OCI-LY3 (cell line): ENCODE measurements at regions not wholly inside any gene's neighbourhood (a gene's known extent, or its start where the extent isn't known, plus 50 kb on each side); places are given as distances from the start of the nearest gene placed in this dataset.

Source experiments
- H2AFZ ChIP-seq: fragments of 200-600, 300-600 bp; shearing (Covaris generic); 2 replicates; pipeline ENCODE4 v1.6.0; 2014; ENCODE audit warnings: antibody characterized with exemption, low read depth, low read length
- H3K27ac ChIP-seq: fragments of 200-600, 300-600 bp; sonication (generic); 2 replicates; pipeline ENCODE4 v1.5.1; 2014; ENCODE audit warnings: mild to moderate bottlenecking, low read length, moderate library complexity, mixed read lengths
- H3K27me3 ChIP-seq: fragments of 200-600, 300-600 bp; sonication (generic); 2 replicates; pipeline ENCODE4 v1.6.1; 2014; ENCODE audit warnings: low read depth, low read length, mixed read lengths
- H3K36me3 ChIP-seq: fragments of 200-600, 300-600 bp; sonication (generic); replicated peaks from 2 replicates; pipeline ENCODE3; 2014; ENCODE audit warnings: low read depth, low read length, mixed read lengths
- H3K4me1 ChIP-seq: fragments of 300-600, 200-600 bp; sonication (generic); 2 replicates; pipeline ENCODE4 v1.6.1; 2014; ENCODE audit warnings: low read length, mixed read lengths
- H3K4me2 ChIP-seq: fragments of 200-600, 300-600 bp; sonication (generic); 2 replicates; pipeline ENCODE4 v1.6.1; 2014; ENCODE audit warnings: low read length, mixed read lengths
- H3K4me3 ChIP-seq: fragments of 300-600, 200-600 bp; sonication (generic); 2 replicates; pipeline ENCODE4 v1.5.1; 2014; ENCODE audit warnings: antibody characterized with exemption, mild to moderate bottlenecking, low read length, moderate library complexity
- H3K79me2 ChIP-seq: fragments of 300-600, 200-600 bp; shearing (Covaris generic); 2 replicates; pipeline ENCODE4 v1.6.1; 2014; ENCODE audit warnings: mild to moderate bottlenecking, low read length, mixed read lengths
- H3K9ac ChIP-seq: fragments of 300-600, 200-600 bp; shearing (Covaris generic); 2 replicates; pipeline ENCODE4 v1.6.0; 2014; ENCODE audit warnings: mild to moderate bottlenecking, low read length, moderate library complexity
- H3K9me3 ChIP-seq: fragments of 200-600, 300-600 bp; shearing (Covaris generic); 2 replicates; pipeline ENCODE4 v1.6.1; 2014; ENCODE audit warnings: low read length, mixed read lengths; ENCODE audit not compliant: insufficient read depth
- H4K20me1 ChIP-seq: fragments of 200-600, 300-600 bp; sonication (generic); 2 replicates; pipeline ENCODE4 v1.6.1; 2016; ENCODE audit warnings: low read length, mixed read lengths; ENCODE audit not compliant: insufficient read depth
- EZH2phosphoT487 ChIP-seq: fragments of 200-600 bp; shearing (Covaris generic); IDR thresholded peaks from 2 replicates; pipeline ENCODE4 v1.6.1; 2018; ENCODE audit warnings: antibody characterized with exemption, mixed run types, low read depth
- TF ChIP-seq, protein P1 (sequence below): fragments of 200-600, 300-600 bp; sonication (generic); IDR thresholded peaks from 2 replicates; pipeline ENCODE4 v1.5.1; 2014; ENCODE audit warnings: antibody characterized with exemption, low read length, low read depth

GRCh38 chr9:95669253-95669652 is 152.5 kb upstream of the PTCH1 start:
- no peaks in the 10 kb centered on the region for H3K36me3 ChIP-seq
- no peaks in the 10 kb centered on the region for H3K9me3 ChIP-seq
- no peak overlapping the region for H3K9ac ChIP-seq
- H4K20me1 ChIP-seq = no peaks in the 10 kb centered on the region
- peaks cover 7% of the 10 kb centered on the region; the same call in 1 of the 2 replicates for H3K4me1 ChIP-seq
- no peak overlapping the region for H3K4me2 ChIP-seq
- TF ChIP-seq, protein P1, sequence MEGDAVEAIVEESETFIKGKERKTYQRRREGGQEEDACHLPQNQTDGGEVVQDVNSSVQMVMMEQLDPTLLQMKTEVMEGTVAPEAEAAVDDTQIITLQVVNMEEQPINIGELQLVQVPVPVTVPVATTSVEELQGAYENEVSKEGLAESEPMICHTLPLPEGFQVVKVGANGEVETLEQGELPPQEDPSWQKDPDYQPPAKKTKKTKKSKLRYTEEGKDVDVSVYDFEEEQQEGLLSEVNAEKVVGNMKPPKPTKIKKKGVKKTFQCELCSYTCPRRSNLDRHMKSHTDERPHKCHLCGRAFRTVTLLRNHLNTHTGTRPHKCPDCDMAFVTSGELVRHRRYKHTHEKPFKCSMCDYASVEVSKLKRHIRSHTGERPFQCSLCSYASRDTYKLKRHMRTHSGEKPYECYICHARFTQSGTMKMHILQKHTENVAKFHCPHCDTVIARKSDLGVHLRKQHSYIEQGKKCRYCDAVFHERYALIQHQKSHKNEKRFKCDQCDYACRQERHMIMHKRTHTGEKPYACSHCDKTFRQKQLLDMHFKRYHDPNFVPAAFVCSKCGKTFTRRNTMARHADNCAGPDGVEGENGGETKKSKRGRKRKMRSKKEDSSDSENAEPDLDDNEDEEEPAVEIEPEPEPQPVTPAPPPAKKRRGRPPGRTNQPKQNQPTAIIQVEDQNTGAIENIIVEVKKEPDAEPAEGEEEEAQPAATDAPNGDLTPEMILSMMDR = no peak
- TF ChIP-seq EZH2phosphoT487 = no peak
- no peak overlapping the region for H3K27ac ChIP-seq
- H3K79me2 ChIP-seq = no peaks in the 10 kb centered on the region
- no peak overlapping the region for H3K4me3 ChIP-seq
- peaks cover 6% of the 10 kb centered on the region; the same call in 1 of the 2 replicates for H3K27me3 ChIP-seq
- no peak overlapping the region for H2AFZ ChIP-seq

DNA sequence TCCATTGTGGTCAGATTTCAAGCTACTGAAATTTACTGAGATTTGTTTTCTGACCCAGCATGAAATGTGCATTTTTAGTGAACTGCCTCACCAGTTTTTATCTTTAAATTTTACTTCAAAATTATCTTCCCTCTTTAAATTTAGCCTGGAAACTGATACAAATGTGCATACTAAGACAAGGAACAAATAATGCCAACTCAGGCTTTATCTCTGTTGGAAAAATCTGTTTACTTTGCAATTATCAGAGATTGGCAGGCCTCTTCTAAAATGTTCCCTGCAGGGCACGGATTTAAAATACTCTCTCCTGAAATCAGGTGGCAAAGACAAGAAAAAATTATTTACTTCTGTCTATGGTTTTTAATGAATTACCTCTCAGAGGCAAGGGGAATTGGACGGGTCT is 151.0 kb upstream of the PTCH1 start:
- peaks cover 6% of the 10 kb centered on the region; the same call in 1 of the 2 replicates for H3K27me3 ChIP-seq
- H3K79me2 ChIP-seq = no peaks in the 10 kb centered on the region
- no peak overlapping the region for H3K9ac ChIP-seq
- no peak overlapping the region for H2AFZ ChIP-seq
- no peaks in the 10 kb centered on the region for H3K9me3 ChIP-seq
- H3K4me3 ChIP-seq = no peak overlapping the region
- H3K4me1 ChIP-seq = peaks cover 7% of the 10 kb centered on the region; the same call in 1 of the 2 replicates
- no peak overlapping the region for H3K27ac ChIP-seq
- H3K4me2 ChIP-seq = no peak overlapping the region
- H4K20me1 ChIP-seq = no peaks in the 10 kb centered on the region
- H3K36me3 ChIP-seq = no peaks in the 10 kb centered on the region
- no peak for TF ChIP-seq EZH2phosphoT487
- TF ChIP-seq, protein P1 = no peak

DNA sequence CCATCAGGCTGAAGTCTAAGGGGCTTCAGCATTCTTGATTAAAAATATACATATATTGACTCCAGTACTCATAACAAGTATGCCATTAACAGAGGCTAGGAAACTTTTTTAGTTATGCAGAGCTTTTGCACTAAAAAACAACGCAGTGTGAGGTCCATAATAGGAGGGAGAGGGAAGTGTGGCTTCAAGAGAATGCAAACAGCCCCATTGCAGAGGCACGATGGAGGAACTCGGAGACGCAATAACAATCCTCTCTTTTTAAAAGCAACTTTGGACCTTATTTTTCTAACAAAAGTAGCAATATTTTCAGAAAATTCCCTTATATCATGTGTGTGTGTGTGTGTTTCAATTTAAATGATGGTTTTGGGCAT is 150.0 kb upstream of the PTCH1 start:
- H3K4me2 ChIP-seq = no peak overlapping the region
- H2AFZ ChIP-seq = no peak overlapping the region
- TF ChIP-seq, protein P1 = no peak
- TF ChIP-seq EZH2phosphoT487 = no peak
- H3K27ac ChIP-seq = no peak overlapping the region
- H3K9ac ChIP-seq = no peak overlapping the region
- no peaks in the 10 kb centered on the region for H3K79me2 ChIP-seq
- no peaks in the 10 kb centered on the region for H3K9me3 ChIP-seq
- H3K36me3 ChIP-seq = no peaks in the 10 kb centered on the region
- H4K20me1 ChIP-seq = no peaks in the 10 kb centered on the region
- H3K4me1 ChIP-seq = peaks cover 7% of the 10 kb centered on the region; the same call in 1 of the 2 replicates
- no peak overlapping the region for H3K4me3 ChIP-seq
- H3K27me3 ChIP-seq = peaks cover 6% of the 10 kb centered on the region; the same call in 1 of the 2 replicates

- Histone ChIP-seq H3K27me3 (peaks cover 6% of the 10 kb centered on the region; the same call in 1 of the 2 replicates), H3K4me2 (no peak overlapping the region), H3K4me3 (no peak overlapping the region), H3K79me2 (no peaks in the 10 kb centered on the region), H3K27ac (no peak overlapping the region), H3K36me3 (no peaks in the 10 kb centered on the region), H2AFZ (no peak overlapping the region), H3K9ac (no peak overlapping the region), H4K20me1 (no peaks in the 10 kb centered on the region), H3K9me3 (no peaks in the 10 kb centered on the region), H3K4me1 (peaks cover 7% of the 10 kb centered on the region; the same call in 1 of the 2 replicates)
- no peak for TF ChIP-seq EZH2phosphoT487
- TF ChIP-seq, protein P1 = no peak
Observed at GRCh38 chr9:95666096-95666784, 149.5 kb upstream of the PTCH1 start.
